T-helper 22 cell (primary cell): ENCODE measurements at regions not wholly inside any gene's neighbourhood (a gene's known extent, or its start where the extent isn't known, plus 50 kb on each side); places are given as distances from the start of the nearest gene placed in this dataset.
"Not testable (repeated sequence)": the region's sequence is repeated elsewhere in the genome, so short reads cannot be mapped to it uniquely, and the experiment has no call there.

Experiments used
- DNase-seq: peaks from one replicate; pipeline ENCODE4 v3.0.0-alpha.2; 2020; ENCODE audit warnings: low read depth

DNA sequence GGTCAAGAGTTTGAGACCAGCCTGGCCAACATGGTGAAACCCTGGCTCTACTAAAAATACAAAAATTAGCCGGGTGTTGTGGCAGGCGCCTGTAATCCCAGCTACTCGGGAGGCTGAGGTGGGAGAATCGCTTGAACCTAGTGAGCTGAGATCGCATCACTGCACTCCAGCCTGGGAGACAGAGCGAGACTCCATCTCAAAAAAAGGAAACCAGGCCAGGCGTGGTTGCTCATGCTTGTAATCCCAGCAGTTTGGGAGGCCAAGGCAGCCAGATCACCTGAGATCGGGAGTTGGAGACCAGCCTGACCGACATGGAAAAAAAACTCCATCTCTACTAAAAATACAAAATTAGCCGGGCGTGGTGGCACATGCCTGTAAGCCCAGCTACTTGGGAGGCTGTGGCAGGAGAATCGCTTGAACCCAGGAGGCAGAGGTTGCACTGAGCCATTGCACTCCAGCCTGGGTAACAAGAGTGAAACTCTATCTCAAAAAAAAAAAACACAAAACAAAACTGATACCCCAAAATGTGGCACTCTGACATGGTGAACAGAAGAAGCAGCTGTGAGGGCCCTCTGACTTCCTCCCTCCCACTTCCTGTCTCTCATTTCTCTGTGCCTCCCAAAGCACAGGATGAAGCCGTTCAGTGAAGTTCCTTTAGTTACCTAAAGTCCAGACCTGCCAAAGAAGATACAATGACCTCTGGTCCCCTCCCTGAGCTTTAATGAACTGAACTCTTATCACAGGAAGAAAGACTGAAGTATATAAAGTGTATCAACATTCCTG is 93.2 kb upstream of the GRIN2A start:
- not testable (repeated sequence) for DNase-seq

- DNase-seq: no peak
Measured at GRCh38 chr16:10277597-10277996, 95.4 kb upstream of the GRIN2A start.

GRCh38 chr16:10280262-10281170 is 98.3 kb upstream of the GRIN2A start:
- no peak for DNase-seq

DNA sequence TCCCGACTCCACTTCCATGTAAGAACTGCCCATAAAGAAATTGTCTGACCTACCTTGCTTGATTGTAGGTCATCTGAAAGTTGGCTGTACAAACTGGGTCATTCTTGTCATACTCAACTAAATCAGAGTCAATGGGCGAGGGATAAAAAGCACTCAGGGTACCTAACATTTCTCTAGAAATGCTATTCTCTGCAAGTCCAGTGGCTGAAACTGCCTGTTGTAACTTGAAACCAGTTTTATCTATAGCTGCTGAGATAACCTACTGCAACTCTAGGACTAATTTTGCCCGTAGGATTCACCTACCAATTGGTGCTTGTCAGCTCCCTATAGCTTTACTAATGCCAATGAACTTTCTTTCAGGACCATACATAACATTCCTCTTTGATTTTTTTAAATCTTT is 100.1 kb upstream of the GRIN2A start:
- DNase-seq: no peak

DNA sequence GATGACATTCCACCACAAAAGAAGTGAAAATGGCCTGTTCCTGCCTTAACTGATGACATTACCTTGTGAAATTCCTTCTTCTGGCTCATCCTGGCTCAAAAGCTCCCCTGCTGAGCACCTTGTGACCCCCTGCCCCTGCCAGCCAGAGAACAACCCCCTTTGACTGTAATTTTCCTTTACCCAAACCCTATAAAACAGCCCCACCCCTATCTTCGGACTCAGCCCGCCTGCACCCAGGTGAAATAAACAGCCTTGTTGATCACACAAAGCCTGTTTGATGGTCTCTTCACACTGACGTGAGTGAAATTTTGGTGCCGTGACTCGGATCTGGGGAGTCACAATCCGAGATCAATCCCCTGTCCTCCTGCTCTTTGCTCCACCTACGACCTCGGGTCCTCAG is 101.0 kb upstream of the GRIN2A start:
- DNase-seq: not testable (repeated sequence)

DNA sequence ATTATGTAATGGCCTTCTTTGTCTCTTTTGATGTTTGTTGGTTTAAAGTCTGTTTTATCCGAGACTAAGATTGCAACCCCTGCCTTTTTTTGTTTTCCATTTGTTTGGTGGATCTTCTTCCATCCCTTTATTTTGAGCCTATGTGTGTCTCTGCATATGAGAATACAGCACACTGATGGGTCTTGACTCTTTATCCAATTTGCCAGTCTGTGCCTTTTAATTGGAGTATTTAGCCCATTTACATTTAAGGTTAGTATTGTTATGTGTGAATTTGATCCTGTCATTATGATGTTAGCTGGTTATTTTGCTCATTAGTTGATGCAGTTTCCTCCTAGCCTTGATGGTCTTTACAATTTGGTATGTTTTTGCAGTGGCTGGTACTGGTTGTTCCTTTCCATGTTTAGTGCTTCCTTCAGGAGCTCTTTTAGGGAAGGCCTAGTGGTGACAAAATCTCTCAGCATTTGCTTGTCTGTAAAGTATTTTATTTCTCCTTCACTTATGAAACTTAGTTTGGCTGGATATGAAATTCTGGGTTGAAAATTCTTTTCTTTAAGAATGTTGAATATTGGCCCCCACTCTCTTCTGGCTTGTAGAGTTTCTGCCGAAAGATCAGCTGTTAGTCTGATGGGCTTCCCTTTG is 95.3 kb upstream of the ATF7IP2 start:
- not testable (repeated sequence) for DNase-seq

- DNase-seq: not testable (repeated sequence)
Measured at GRCh38 chr16:10292197-10292596, 93.7 kb upstream of the ATF7IP2 start.

GRCh38 chr16:10292976-10293375 is 92.9 kb upstream of the ATF7IP2 start:
- not testable (repeated sequence) for DNase-seq

DNA sequence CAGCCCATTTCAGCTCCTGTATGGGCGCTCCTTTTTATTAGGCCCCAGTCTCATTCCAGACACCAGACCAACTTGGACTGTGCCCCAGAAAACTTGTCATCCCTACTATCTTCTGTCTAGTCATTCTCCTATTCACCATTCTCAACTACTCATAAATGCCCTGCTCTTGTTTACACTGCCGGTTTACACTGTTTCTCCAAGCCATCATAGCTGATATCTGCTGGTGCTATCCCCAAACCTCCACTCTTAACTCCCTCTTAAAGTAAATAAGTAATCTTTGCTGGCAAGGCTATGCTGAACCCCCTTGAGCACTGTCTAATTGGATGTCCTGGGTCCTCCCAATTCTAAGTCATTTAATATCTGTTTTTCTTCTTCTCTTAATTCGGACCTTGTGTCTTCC is 91.7 kb upstream of the ATF7IP2 start:
- DNase-seq: not testable (repeated sequence)

DNA sequence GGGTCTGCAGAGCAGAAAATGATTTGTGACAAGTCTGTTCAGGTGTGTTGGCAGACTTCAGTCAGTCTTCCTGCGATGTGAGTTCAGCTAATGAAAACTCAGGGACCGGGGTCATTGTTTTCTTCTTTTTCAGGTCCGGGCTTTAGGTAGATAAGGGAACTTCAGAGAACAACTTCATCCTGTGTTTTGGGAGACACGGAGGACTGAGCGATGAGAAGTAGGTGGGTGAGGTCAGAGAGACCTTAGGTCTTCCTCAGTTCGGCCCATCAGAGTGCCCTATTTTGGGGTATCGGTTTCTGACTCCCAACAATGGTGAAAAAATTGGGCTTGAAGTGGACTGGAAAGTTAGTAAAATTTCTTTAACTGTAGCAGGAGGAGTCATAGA is 88.9 kb upstream of the ATF7IP2 start:
- DNase-seq: no peak

- no peak for DNase-seq
Measured at GRCh38 chr16:10297341-10298006, 88.4 kb upstream of the ATF7IP2 start.

DNA sequence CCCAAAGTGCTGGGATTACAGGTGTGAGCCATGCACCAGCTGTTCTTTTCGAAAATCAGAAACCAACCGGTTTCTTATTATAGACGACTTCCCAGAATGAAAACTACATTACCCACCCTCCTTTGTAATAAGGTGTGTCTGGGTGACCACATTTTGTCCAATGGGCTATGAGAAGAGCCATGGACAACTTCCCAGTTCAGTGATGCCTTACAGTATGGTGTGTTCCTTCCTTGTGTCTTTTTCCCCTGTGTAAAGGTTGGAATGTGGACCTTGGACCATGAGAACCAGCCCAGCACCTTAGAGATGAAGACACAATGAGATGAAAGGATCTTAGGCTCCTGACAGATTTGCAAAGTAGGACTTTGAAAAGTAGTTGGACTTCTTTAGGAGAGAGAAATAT is 85.0 kb upstream of the ATF7IP2 start:
- DNase-seq: no peak

- DNase-seq: not testable (repeated sequence)
Measured at GRCh38 chr16:10301547-10301946, 84.3 kb upstream of the ATF7IP2 start.

- DNase-seq: no peak
Measured at GRCh38 chr16:10305912-10306311, 79.9 kb upstream of the ATF7IP2 start.

- no peak for DNase-seq
Measured at GRCh38 chr16:10308305-10309193, 77.3 kb upstream of the ATF7IP2 start.

DNA sequence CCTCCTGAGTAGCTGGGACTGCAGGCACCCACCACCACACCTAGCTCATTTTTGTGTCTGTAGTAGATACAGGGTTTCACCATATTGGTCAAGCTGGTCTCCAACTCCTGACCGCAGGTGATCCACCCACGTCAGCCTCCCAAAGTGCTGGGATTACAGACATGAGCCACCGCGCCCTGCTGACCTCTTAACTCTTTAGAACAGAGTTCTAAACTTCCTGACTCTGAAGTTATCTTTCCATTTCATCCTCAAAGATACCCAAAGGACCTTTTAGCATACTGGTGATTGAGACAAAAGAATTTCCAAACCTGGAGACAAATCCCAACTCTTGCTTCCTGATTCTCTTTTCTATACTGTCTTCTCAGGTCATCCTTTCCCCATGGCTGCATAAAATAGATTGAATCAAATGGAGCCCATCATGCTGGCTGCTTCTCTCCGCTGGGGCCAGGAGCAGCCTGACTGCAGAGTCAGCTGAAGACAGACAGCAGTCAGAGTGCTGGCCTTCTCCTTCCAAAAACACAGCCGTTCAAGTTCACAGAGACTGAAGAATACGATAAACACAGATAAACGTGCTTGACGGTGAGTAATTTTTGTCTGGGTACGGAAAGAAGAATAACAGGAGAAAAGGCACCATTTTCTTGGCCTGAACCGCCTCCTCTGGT is 76.5 kb upstream of the ATF7IP2 start:
- no peak for DNase-seq

GRCh38 chr16:10312008-10312407 is 73.9 kb upstream of the ATF7IP2 start:
- no peak for DNase-seq

DNA sequence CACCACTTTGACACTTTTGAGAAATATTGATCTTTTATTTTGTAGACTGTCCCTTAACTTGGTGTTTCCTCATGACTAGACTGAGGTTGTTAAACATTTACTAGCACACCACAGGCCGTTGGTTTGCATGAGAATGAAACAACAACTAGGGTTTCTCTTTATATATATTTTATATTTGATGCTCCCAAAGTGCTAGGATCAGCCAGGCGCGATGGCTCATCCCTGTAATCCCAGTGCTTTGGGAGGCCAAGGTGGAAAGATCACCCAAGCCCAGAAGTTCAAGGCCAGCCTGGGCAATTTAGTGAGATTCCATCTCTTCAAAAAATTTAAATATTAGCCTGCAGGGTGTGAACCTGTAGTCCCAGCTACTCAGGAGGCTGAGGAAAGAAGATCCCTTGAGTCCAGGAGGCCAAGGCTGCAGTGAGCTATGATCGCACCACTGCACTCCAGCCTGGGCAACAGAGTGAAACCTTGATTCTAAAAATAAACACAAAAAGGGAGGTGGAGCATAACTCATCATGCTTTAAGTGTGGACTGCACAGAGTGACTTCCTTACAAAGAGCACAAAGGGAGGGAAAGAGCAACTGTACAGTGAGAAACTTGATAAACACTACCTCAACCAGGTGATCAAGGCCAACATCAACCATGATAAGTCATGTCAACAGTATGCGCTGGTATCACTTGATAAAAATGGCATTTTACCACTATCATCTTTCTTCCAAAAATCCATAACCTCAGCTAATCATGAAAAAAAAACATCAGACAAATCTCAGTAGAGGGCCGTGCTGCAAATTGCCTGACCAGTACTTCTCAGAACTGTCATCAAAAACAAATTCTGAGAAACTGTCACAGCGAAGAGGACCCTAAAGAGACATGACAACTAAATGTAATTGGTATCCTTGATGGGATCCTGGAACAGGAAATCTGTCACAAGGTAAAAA is 72.8 kb upstream of the ATF7IP2 start:
- no peak for DNase-seq

DNA sequence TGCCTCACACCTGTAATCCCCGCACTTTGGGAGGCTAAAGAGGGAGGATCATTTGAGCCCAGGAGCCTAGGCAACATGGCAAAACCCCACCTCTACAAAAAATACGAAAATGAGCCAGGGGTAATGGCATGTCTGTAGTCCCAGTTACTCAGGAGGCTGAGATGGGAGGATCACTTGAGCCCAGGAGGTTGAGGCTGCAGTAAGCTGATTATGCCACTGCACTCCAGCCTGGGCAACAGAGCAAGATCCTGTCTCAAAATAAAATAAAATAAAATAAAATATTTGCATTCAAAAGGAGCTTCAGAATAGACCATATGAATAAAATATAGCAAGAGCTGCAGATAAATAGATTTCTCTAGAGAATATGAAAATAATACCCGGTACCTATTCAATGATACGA is 71.5 kb upstream of the ATF7IP2 start:
- no peak for DNase-seq
